WI38 (cell line): ENCODE measurements at regions not wholly inside any gene's neighbourhood (a gene's known extent, or its start where the extent isn't known, plus 50 kb on each side); places are given as distances from the start of the nearest gene placed in this dataset.

Experiments
- H3K4me3 ChIP-seq: 2 replicates; pipeline ENCODE4 v1.5.1; 2011; ENCODE audit warnings: low read depth, mild to moderate bottlenecking, control low read depth, low read length
- CTCF ChIP-seq: IDR thresholded peaks from 2 replicates; pipeline ENCODE4 v1.5.1; 2012; ENCODE audit warnings: low read depth, mild to moderate bottlenecking, control low read depth, low read length

GRCh38 chr2:155630760-155631159 is 701.8 kb downstream of the NR4A2 start:
- TF ChIP-seq CTCF: no peak
- no peak overlapping the region for H3K4me3 ChIP-seq

- TF ChIP-seq CTCF: no peak
- no peak overlapping the region for H3K4me3 ChIP-seq
These were observed 710.1 kb downstream of the NR4A2 start for GRCh38 chr2:155622443-155622842.

- no peak for TF ChIP-seq CTCF
These were observed 731.4 kb downstream of the NR4A2 start for GRCh38 chr2:155600914-155601760.

GRCh38 chr2:155600296-155600695 is 732.2 kb downstream of the NR4A2 start:
- no peak overlapping the region for H3K4me3 ChIP-seq
- TF ChIP-seq CTCF: no peak

More at GRCh38 chr2:155600914-155601760, 731.4 kb downstream of the NR4A2 start:
- H3K4me3 ChIP-seq: no peak overlapping the region

GRCh38 chr2:155599834-155600233 is 732.7 kb downstream of the NR4A2 start:
- H3K4me3 ChIP-seq: no peak overlapping the region
- no peak for TF ChIP-seq CTCF

- TF ChIP-seq CTCF: no peak
- H3K4me3 ChIP-seq: no peak overlapping the region
These were observed 748.8 kb downstream of the NR4A2 start for GRCh38 chr2:155583674-155584195.

- TF ChIP-seq CTCF: no peak
- H3K4me3 ChIP-seq: no peak overlapping the region
These were observed 757.6 kb downstream of the NR4A2 start for GRCh38 chr2:155574941-155575340.
